Amniotic epithelial cell (primary cell): ENCODE measurements at regions not wholly inside any gene's neighbourhood (a gene's known extent, or its start where the extent isn't known, plus 50 kb on each side); places are given as distances from the start of the nearest gene placed in this dataset.
A peak's percentile ranks its signal among the peaks of the same experiment; 100 is the strongest.

ENCODE experiments used
- DNase-seq: peaks from one replicate; pipeline ENCODE4 v3.0.0-alpha.2; 2010; ENCODE audit warnings: low read depth

DNA sequence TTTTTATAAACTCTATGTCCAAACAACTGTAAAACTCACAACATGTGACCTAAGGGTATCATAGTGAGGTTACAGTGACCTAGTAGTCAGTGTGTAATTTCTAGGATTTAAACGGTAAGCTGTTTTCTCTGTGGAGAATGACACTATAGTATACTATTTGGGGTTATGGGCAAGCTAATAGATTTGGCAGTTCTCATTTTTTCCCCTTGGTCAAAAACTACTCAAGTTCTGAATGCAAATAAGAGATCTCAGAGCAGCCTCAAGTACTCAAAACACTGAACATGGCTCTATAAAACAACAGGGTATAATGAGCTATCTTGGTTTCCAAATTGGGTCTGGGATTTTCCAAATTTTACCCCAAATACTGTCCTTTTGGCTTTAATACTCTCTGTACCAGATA is 88.5 kb upstream of the HMCN1 start:
- DNase-seq = no peak

DNA sequence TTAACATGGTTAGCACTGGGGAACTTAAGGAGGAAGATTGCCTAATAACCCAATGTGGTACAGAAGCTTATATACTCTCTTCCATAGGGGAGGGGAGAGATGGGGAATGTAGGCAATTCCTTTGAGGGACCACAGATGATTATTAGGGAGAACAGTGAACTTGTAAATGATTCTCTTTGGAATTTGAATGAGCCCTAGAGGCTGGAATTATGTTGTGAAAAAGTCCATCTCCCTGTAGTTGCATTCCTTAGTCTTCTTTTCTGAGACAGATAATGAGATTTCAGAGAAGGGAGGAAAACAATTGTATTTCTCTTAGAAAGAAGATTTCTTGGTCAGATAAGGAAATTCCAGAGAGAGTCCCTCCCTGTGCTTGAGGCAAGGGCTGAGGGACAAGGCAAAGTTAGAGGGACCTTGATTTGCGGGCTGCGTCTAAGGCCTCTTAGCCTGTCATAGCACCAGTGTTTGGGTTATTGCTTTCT is 89.0 kb upstream of the HMCN1 start:
- DNase-seq = peak; percentile 43

DNA sequence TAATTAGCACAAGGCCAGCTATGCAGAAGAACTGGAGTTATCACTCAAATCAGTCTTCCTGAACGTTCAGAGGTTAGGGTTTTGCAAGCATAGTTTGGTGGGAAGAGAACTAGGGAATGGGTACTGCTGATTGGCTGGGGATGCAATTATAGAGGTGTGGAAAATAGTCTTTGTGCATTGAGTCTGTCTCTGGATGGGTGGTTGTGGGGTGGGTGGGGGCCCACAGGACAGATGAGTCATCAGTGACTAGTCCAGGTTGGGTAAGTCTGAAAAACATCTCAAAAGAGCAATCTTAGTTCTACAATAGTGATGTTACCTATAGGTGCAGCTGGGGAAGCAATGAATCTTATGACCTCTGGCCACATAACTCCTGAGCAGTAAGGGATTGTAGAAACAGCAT is 89.7 kb upstream of the HMCN1 start:
- no peak for DNase-seq

DNA sequence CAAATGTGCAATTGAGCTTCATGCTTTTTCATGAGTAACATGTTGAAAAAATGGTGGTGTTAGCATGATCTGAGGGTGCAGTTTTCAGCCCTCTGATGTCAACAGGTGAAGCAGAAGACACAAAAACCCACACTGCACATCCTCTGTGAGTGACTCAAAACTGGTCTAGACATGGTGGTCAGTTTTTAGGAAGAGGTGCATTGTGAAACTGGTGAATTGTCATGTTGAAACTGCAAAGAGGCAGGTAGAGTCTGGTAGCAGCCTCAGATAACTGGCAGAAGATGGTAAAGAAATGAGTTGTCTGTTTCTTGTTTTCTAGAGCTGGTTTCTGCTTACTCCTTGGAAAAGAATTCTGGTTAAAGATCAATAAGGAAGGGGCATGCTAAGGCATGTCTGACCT is 97.3 kb upstream of the HMCN1 start:
- DNase-seq = no peak

- no peak for DNase-seq
These were observed 99.5 kb upstream of the HMCN1 start for GRCh38 chr1:185634704-185635103.

GRCh38 chr1:185632659-185633423 is 101.3 kb upstream of the HMCN1 start:
- DNase-seq = peak; percentile 98

DNA sequence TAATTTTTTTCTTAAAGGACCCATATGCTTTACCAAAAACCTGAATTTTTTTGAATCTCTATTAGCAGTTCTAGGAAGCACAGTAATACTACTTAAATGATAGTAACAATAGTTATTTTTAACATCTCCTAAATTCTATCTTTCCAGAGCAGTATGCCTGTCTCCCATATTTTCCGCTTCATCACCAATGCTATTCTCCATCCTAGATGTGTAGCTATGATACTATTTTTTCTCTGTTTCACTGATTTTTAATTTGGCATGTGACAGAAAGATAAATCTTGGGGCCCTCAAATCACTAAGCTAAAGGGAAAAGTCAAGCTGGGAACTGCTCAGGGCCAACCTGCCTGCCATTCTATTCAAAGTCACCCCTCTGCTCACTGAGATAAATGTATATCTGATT is 102.3 kb upstream of the HMCN1 start:
- no peak for DNase-seq

- no peak for DNase-seq
These were observed 106.3 kb upstream of the HMCN1 start for GRCh38 chr1:185627761-185628501.

DNA sequence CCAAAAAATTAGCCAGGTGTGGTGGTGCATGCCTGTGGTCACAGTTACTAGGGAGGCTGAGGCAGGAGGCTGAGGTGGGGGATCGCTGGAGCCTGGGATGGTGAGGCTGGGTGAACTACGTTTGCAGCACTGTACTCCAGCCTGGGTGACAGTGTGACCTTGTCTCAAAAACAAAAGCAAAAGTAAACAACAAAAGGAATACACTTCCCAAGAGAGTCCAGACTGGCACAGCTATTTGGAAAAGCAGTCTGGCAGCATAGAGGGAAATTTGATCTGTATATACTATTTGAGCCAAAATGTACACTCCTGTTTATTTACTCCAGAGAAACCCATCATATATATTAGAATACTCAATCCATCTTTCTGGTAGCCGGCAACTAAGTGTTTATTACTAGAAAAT is 107.0 kb upstream of the HMCN1 start:
- DNase-seq = no peak

DNA sequence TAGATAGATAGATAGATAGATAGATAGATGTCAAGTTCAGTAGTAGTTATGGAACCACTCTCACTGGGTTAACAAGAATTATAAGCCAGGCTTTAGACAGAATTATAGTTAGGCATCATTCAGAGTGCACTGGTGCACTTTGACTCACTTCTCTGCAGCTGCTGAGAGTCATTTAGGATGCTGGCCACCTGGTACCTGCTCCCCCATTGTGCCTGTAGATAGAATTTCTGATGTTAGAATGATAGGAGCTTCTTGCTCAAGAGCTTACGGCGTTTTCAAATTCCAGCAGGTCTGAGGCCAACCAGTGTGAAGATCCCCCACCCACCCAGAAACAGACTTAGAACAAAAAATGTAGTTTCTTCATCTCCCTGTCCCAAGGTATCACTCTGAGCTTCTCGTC is 107.8 kb upstream of the HMCN1 start:
- DNase-seq = no peak

DNA sequence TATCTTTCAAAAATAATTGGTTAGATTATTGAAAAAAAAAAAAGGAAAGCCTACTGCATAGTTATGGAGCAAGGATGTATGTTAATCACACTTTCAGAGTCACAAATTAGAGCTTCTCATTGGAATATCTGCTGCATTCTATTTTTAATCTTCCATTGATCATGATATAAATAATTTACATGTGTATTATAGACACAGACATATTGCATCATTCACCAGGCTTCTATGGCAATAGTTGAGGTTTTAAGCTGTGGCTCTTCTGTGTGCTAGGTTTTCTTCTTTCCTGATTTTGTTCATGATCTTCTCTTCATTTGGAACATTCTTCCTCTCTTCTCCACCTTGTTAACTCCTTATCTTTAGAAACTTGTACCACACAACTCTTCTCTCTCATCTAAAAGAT is 123.2 kb upstream of the HMCN1 start:
- DNase-seq = no peak

DNA sequence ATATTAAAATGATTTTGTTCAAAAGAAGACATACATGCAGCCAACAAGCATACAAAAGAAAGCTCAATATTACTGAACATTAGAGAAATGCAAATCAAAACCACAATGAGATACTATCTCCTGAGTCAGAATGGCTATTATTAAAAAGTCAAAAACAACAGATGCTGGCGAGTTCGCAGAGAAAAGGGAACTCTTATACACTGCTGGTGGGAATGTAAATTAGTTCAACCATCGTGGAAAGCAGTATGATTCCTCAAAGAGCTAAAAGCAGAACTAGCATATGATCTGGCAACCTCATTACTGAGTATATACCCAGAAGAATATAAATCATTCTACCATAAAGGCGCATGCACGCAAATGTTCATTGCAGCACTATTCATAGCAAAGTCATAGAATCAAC is 126.0 kb upstream of the HMCN1 start:
- peak; percentile 18 for DNase-seq

DNA sequence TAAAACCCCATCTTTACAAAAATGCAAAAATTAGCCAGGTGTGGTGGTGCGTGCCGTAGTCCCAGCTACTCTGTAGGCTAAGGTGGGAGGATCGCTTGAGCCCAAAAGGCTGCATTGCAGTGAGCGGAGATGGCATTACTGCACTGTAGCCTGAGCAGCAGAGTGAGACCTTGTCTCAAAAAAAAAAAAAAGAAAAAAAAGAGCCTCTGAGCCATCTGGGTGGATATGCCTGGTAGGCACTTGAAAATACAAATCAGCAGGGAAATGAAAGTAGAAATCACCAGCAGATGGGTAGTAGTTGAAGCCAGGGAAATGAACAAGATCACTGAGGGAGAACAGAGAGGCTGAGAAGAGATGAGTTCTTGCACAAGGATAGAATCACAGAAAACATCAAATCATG is 131.0 kb upstream of the HMCN1 start:
- DNase-seq = no peak

DNA sequence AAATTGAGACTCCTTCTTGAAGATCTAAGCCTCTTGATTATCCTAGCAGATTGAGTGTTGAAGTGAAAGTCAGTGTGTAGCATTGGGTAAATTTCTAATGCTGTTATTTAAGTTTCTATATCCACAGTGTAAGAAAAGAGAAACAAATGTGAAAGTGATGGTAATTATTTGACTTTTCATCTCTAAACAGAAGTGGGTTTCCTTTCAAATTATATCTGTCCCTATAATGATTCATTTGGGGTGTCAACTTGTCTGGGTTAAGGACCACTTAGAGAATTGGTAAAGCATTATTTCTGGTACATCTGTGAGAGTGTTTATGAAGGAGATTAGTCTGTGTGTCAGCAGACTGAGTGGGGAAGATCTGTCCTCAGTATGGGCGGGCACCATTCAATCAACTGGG is 133.0 kb upstream of the HMCN1 start:
- DNase-seq = no peak

DNA sequence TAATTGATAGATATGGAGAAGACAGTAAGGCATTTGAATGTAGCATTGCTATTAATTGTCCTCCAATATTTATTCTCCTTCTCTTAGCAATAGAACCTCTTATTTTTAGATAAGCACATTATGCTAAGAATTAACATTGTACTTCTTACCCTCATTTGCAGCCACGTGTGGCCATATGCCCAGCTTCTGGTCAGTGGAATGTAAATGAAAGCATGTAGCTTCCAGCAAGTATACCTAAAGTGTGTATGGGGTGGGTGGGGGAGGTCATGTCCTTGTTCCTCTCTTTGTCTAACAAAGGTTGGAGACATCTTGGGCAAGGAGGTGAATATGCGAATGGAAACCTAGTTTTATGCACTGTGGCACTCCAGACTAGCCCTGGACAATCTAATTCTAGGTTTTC is 133.6 kb upstream of the HMCN1 start:
- DNase-seq = no peak

DNA sequence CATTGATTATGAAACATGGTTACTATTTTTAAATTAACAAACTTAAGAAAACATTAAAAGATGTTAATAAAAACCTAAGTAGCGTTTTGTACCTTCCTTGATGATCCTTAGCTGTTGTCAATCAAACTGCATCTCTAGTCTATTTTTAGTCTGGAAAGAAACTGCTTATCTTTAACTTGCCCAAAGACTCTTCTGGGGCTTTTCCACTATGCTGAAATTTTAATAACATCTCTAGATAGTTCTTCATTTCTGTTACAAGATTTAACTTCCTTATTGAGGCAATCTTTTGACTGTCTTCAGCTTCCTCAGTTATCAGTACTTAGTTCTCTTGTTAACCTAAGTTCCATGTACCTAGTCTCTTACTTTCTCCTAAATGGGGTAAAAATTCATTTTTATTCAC is 135.9 kb upstream of the HMCN1 start:
- DNase-seq = no peak

DNA sequence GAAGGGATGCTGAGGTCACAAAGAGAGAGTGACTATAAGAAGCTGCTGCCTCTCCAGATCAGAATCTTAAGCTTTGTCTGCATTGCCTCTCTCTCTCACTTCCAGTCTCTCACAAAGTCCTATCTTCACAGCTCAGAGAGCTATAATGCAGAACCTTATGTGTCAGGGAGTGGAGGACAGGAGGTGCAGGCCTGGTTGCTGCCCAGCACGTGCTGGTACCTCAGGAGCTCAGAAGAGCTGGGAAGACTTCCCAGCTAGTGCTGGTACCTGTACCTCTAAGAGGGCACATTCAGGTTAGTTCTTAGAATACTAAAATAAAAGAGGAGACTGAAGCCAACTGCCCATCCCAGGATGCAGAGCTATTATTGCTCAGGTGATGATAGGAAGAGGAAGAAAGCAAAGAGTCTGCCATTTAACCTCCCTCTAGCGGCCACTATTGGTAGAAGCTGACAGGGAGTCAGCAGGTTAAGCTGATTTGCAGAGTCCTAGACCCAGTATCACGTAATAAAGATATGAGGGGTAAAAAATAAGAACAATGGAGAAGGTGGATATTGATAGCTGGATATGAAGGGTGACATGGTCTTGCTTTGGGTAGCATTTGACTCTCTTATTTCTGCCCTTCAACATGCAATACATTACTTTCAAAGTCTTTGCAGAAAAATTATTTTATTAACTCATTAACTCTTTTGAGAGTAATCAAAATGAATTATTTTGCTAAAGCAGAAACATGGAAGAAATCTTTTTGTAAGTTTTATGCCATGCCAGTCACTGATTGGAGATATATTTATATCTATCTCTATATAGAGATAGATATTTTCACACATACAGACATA is 138.1 kb upstream of the HMCN1 start:
- peak; percentile 61 for DNase-seq

GRCh38 chr1:185594786-185595410 is 139.3 kb upstream of the HMCN1 start:
- DNase-seq = no peak

- no peak for DNase-seq
These were observed 140.9 kb upstream of the HMCN1 start for GRCh38 chr1:185593271-185593670.

DNA sequence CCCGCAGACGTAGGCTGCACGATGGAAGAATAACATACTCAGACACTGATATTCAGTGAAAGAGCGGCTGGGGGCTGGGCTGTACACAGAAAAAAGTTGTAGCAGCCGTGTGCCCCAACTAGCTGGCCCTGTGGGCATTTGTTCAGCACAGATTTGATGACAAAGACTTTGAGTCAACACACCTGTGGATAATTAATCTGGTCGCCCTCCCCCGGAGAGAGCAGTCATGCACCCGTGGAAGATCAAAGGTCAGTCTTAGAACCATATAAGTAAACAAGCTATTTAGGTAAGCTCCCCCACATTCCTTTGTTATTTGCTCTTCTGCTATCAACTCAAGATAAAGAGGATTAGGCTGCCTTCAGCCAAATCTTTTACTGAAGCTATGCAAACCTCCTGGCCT is 148.4 kb upstream of the HMCN1 start:
- DNase-seq = peak; percentile 64

DNA sequence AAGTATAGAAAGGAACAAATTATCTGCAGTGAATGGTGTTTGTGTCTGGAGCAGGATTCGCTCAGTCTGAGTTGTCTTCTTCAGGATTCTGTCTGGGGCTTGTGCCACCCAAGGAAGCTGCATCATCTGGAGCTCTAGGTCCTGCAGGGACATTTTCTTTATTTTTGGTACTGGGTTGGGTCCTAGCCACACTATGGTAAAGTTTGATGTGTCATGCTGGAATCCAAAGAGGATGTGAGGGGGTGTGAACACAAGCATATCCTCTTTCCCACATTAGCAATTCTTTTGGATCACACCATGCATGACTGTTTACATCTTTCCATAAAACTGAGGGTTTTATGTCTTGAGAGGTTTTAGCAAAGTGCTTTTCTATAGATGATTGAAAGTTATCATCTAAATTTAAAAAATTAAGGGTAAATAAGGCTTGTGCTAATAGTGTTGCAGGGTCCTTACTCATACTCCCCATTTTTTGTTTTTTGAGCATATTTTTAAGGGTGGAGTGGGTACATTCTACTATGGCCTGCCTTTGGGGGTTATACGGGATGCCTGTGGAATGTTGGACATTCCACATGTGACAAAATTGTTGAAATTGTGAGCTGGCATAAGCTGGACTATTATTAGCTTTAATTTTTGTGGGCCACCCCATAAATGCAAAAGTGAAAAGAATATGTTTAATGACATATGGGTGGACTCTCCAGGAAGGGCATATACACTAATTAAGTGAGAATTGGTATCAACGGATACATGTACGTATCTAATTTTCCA is 152.0 kb upstream of the HMCN1 start:
- no peak for DNase-seq

DNA sequence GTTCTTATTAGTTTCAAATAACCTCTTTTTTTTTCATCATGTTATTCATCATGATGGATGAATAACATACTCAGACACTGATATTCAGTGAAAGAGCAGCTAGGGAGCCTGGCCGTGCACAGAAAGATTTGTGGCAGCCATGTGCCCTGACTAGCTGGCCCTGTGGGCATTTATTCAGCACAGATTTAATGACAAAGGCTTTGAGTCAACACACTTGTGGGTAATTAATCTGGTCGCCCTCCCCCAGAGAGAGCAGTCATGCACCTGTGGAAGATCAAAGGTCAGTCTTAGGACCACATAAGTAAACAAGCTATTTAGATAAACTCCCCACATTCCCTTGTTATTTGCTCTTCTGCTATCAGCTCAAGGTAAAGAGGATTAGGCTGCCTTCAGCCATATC is 153.2 kb upstream of the HMCN1 start:
- no peak for DNase-seq
